Sigmoid colon (tissue), 4 donors: ENCODE measurements at regions not wholly inside any gene's neighbourhood (a gene's known extent, or its start where the extent isn't known, plus 50 kb on each side); places are given as distances from the start of the nearest gene placed in this dataset.

ENCODE experiments used
- CTCF ChIP-seq, 4 experiments: fragments of 450-650 bp in 3 of 4; fragments of 200-600 bp in 1 of 4; IDR thresholded peaks; one replicate each; pipeline ENCODE4 v1.5.1; 2016 to 2019; ENCODE audit warnings: antibody characterized with exemption in 4 of 4, mild to moderate bottlenecking in 3 of 4, moderate library complexity in 2 of 4
- EP300 ChIP-seq, 4 donors: sonication (generic); formaldehyde crosslinking; IDR thresholded peaks; one replicate each; pipeline ENCODE4 v1.6.1; 2017; ENCODE audit warnings: antibody characterized with exemption in 4 of 4

GRCh38 chr16:17802571-17802970 is 331.8 kb upstream of the XYLT1 start:
- TF ChIP-seq CTCF (IDR thresholded peaks at IDR 0.05) (no peak), EP300 (IDR thresholded peaks at IDR 0.05) (no peak)
